HEK293 (cell line): ENCODE measurements at regions not wholly inside any gene's neighbourhood (a gene's known extent, or its start where the extent isn't known, plus 50 kb on each side); places are given as distances from the start of the nearest gene placed in this dataset.
A peak's percentile ranks its signal among the peaks of the same experiment; 100 is the strongest.

Experiments
- CTCF ChIA-PET: fragments of 350-600 bp; formaldehyde crosslinking; extraction: SDS; loops from one replicate; lab custom pipeline; 2021; ENCODE audit warnings: antibody characterized with exemption; lab: Yijun Ruan, JAX
- POLR2A ChIA-PET: fragments of 300-600 bp; formaldehyde crosslinking; extraction: SDS; loops from one replicate; lab custom pipeline; 2020; ENCODE audit warnings: antibody characterized with exemption, inconsistent platforms; lab: Yijun Ruan, JAX
- H3K27ac ChIP-seq: fragments of 200-500 bp; sonication (Bioruptor generic); 2 replicates; pipeline ENCODE4 v1.5.1; 2014; ENCODE audit warnings: low read depth, low read length, control low read depth, inconsistent platforms; ENCODE audit errors: extremely low read depth
- H3K36me3 ChIP-seq, 2 experiments: fragments of 200-500 bp in 1 of 2; sonication (Bioruptor generic) in 1 of 2; 1 replicate in 1 of 2; 2 replicates in 1 of 2; pipeline ENCODE4 v1.5.1; 2014 to 2017; ENCODE audit warnings: inconsistent platforms in 2 of 2, low read length in 2 of 2; ENCODE audit not compliant: control insufficient read depth in 2 of 2, insufficient read depth in 1 of 2
- H3K4me1 ChIP-seq: fragments of 200-500 bp; sonication (Bioruptor generic); 2 replicates; pipeline ENCODE4 v1.5.1; 2014; ENCODE audit warnings: mild to moderate bottlenecking, low read length, inconsistent platforms; ENCODE audit not compliant: control insufficient read depth, insufficient read depth
- H3K4me3 ChIP-seq: 2 replicates; pipeline ENCODE4 v1.5.1; 2011; ENCODE audit warnings: low read depth, mild to moderate bottlenecking, control low read depth, low read length, moderate library complexity
- H3K9me3 ChIP-seq: fragments of 200-500 bp; sonication (Bioruptor generic); 2 replicates; pipeline ENCODE4 v1.5.1; 2014; ENCODE audit warnings: low read depth, low read length, inconsistent platforms; ENCODE audit not compliant: control insufficient read depth, insufficient read depth
- KLF7 ChIP-seq: fragments of 450-650 bp; formaldehyde crosslinking; IDR thresholded peaks from 2 replicates; pipeline ENCODE4 v1.5.1; 2016; ENCODE audit warnings: missing biosample characterization, missing genetic modification characterization, borderline replicate concordance
- TCF7L2 ChIP-seq: IDR thresholded peaks from 2 replicates; pipeline ENCODE4 v1.6.1; 2011; ENCODE audit warnings: low read depth, mild to moderate bottlenecking, inconsistent platforms, low read length, moderate library complexity, borderline replicate concordance
- ZBTB20 ChIP-seq: fragments of 450-650 bp; formaldehyde crosslinking; IDR thresholded peaks from 2 replicates; pipeline ENCODE4 v1.5.1; 2016; ENCODE audit warnings: missing biosample characterization, missing genetic modification characterization
- ZIC2 ChIP-seq: fragments of 450-650 bp; formaldehyde crosslinking; IDR thresholded peaks from 2 replicates; pipeline ENCODE4 v1.5.1; 2016; ENCODE audit warnings: missing biosample characterization, missing genetic modification characterization
- ZNF184 ChIP-seq: fragments of 450-650 bp; IDR thresholded peaks from 2 replicates; pipeline ENCODE4 v1.5.1; 2018; ENCODE audit warnings: missing biosample characterization, mild to moderate bottlenecking, missing genetic modification characterization
- ZNF423 ChIP-seq: fragments of 450-650 bp; formaldehyde crosslinking; IDR thresholded peaks from 2 replicates; pipeline ENCODE4 v1.5.1; 2016; ENCODE audit warnings: missing biosample characterization, missing genetic modification characterization
- ZNF510 ChIP-seq: fragments of 450-650 bp; formaldehyde crosslinking; IDR thresholded peaks from 2 replicates; pipeline ENCODE4 v1.5.1; 2018; ENCODE audit warnings: mild to moderate bottlenecking, missing genetic modification characterization, missing biosample characterization; ENCODE audit not compliant: insufficient replicate concordance
- ZNF560 ChIP-seq: fragments of 450-650 bp; formaldehyde crosslinking; IDR thresholded peaks from 2 replicates; pipeline ENCODE4 v1.5.1; 2017; ENCODE audit warnings: missing biosample characterization, missing genetic modification characterization, borderline replicate concordance
- ZNF626 ChIP-seq: fragments of 450-650 bp; sonication (Bioruptor Pico); formaldehyde crosslinking; IDR thresholded peaks from 2 replicates; pipeline ENCODE4 v1.5.1; 2018; ENCODE audit warnings: missing biosample characterization, missing genetic modification characterization, inconsistent platforms
- ZNF747 ChIP-seq: fragments of 450-650 bp; formaldehyde crosslinking; IDR thresholded peaks from 2 replicates; pipeline ENCODE4 v1.5.1; 2016; ENCODE audit warnings: missing biosample characterization, missing genetic modification characterization
- TF ChIP-seq, protein P1 (sequence below): fragments of 450-650 bp; formaldehyde crosslinking; IDR thresholded peaks from 2 replicates; pipeline ENCODE4 v1.5.1; 2016; ENCODE audit warnings: missing biosample characterization, missing genetic modification characterization
- TF ChIP-seq, protein P2 (sequence below): fragments of 450-650 bp; formaldehyde crosslinking; IDR thresholded peaks from 2 replicates; pipeline ENCODE4 v1.5.1; 2016; ENCODE audit warnings: missing biosample characterization, missing genetic modification characterization
- TF ChIP-seq, protein P3 (sequence below): fragments of 450-650 bp; formaldehyde crosslinking; IDR thresholded peaks from 2 replicates; pipeline ENCODE4 v1.5.1; 2016; ENCODE audit warnings: missing biosample characterization, missing genetic modification characterization, borderline replicate concordance

DNA sequence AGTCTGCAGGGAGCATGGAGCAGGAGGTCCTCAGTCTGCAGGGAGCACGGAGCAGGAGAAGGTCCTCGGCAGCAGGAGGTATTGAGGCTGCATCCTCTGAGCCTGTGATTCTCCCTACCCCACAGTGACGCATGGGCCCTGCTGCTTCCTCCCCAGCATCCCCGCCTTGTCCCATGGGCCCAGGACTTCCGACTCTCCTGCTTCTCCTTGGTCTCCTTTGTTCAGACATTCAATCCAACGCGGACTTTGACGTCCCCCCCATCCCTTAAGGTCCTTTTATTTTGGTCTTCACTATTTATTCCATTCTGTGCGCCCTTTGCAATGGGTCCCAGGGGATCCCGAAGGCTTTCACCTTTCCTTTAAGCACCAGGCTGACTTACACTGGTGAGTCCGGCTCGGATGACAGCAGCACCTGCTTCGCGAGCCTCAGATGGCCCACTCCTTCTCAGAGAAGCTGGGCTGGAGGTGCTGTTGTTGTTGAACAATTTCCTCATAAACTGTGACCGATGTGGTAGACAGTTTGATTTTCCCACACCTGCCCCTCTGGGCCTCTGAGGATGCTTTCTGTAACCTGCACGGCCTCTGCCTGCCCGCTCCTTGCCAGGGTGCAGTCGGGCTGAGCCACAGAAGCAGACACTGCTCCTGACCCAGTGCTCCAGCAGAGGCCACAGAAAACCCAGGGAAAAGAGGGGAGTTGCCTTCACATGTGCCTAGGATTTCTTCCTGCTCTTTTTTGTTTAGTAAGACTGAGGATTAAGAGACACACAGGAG lies 407.2 kb upstream of the SHH start:
- ChIA-PET POLR2A (no interaction called here), CTCF (no interaction called here)
- H3K27ac ChIP-seq = no peak overlapping the region
- no peak overlapping the region for H3K4me3 ChIP-seq
- H3K9me3 ChIP-seq = no peaks in the 10 kb centered on the region
- H3K4me1 ChIP-seq = no peaks in the 10 kb centered on the region
- no peaks in the 10 kb centered on the region for H3K36me3 ChIP-seq
- TF ChIP-seq ZBTB20 (tag by site-specific recombination) (no peak), ZNF747 (tag by site-specific recombination) (no peak), KLF7 (no peak), ZNF423 (tag by site-specific recombination) (no peak), ZNF184 (no peak), TCF7L2 (no peak), ZNF626 (tag by site-specific recombination) (no peak), ZNF560 (tag by site-specific recombination) (no peak)
- TF ChIP-seq, protein P1, sequence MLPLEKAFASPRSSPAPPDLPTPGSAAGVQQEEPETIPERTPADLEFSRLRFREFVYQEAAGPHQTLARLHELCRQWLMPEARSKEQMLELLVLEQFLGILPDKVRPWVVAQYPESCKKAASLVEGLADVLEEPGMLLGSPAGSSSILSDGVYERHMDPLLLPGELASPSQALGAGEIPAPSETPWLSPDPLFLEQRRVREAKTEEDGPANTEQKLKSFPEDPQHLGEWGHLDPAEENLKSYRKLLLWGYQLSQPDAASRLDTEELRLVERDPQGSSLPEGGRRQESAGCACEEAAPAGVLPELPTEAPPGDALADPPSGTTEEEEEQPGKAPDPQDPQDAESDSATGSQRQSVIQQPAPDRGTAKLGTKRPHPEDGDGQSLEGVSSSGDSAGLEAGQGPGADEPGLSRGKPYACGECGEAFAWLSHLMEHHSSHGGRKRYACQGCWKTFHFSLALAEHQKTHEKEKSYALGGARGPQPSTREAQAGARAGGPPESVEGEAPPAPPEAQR (tag by site-specific recombination) = no peak
- TF ChIP-seq, protein P2, sequence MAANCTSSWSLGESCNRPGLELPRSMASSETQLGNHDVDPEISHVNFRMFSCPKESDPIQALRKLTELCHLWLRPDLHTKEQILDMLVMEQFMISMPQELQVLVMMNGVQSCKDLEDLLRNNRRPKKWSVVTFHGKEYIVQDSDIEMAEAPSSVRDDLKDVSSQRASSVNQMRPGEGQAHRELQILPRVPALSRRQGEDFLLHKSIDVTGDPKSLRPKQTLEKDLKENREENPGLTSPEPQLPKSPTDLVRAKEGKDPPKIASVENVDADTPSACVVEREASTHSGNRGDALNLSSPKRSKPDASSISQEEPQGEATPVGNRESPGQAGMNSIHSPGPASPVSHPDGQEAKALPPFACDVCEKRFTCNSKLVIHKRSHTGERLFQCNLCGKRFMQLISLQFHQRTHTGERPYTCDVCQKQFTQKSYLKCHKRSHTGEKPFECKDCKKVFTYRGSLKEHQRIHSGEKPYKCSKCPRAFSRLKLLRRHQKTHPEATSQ (tag by site-specific recombination) = no peak
- TF ChIP-seq, protein P3, sequence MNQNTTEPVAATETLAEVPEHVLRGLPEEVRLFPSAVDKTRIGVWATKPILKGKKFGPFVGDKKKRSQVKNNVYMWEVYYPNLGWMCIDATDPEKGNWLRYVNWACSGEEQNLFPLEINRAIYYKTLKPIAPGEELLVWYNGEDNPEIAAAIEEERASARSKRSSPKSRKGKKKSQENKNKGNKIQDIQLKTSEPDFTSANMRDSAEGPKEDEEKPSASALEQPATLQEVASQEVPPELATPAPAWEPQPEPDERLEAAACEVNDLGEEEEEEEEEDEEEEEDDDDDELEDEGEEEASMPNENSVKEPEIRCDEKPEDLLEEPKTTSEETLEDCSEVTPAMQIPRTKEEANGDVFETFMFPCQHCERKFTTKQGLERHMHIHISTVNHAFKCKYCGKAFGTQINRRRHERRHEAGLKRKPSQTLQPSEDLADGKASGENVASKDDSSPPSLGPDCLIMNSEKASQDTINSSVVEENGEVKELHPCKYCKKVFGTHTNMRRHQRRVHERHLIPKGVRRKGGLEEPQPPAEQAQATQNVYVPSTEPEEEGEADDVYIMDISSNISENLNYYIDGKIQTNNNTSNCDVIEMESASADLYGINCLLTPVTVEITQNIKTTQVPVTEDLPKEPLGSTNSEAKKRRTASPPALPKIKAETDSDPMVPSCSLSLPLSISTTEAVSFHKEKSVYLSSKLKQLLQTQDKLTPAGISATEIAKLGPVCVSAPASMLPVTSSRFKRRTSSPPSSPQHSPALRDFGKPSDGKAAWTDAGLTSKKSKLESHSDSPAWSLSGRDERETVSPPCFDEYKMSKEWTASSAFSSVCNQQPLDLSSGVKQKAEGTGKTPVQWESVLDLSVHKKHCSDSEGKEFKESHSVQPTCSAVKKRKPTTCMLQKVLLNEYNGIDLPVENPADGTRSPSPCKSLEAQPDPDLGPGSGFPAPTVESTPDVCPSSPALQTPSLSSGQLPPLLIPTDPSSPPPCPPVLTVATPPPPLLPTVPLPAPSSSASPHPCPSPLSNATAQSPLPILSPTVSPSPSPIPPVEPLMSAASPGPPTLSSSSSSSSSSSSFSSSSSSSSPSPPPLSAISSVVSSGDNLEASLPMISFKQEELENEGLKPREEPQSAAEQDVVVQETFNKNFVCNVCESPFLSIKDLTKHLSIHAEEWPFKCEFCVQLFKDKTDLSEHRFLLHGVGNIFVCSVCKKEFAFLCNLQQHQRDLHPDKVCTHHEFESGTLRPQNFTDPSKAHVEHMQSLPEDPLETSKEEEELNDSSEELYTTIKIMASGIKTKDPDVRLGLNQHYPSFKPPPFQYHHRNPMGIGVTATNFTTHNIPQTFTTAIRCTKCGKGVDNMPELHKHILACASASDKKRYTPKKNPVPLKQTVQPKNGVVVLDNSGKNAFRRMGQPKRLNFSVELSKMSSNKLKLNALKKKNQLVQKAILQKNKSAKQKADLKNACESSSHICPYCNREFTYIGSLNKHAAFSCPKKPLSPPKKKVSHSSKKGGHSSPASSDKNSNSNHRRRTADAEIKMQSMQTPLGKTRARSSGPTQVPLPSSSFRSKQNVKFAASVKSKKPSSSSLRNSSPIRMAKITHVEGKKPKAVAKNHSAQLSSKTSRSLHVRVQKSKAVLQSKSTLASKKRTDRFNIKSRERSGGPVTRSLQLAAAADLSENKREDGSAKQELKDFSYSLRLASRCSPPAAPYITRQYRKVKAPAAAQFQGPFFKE = no peak

DNA sequence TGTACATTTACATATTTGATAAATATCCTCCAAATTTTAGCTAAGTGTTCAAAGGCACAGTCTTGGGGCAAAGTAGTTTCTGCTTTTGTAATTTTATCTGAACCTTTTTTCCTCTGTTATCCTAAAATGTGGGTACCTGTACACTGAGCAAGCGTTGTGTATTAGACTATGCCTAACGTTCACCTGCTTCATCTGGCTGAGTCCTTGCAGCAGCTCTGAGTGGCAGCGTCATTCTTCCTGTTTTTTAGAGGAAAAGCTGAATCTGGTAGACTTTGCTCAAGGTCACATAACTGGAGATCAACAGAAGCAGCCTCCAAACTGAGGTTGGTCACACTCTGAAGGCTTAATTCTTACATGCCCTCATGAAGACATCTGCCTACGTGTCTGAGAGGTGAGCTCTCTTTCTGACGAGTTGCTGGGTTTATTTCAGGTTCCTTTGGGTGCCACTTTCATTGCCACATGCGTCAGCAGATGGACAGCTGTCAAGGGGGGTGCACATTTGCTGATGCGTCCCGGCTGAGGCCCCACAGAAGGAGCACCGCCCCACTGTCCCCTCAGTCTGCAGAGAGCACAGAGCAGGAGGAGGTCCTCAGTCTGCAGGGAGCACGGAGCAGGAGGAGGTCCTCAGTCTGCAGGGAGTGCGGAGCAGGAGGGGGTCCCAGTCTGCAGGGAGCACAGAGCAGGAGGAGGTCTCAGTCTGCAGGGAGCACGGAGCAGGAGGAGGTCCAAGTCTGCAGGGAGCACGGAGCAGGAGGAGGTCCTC lies 406.5 kb upstream of the SHH start:
- Histone ChIP-seq H3K9me3 (no peaks in the 10 kb centered on the region), H3K27ac (no peak overlapping the region)
- peak; percentile 79 for TF ChIP-seq ZIC2 (tag by site-specific recombination)
- TF ChIP-seq ZNF510 (tag by site-specific recombination) = no peak
- TF ChIP-seq, all 188 proteins: peak for 1
- no peak overlapping the region for H3K4me3 ChIP-seq
- no peaks in the 10 kb centered on the region for H3K36me3 ChIP-seq
- H3K4me1 ChIP-seq = no peaks in the 10 kb centered on the region
- POLR2A ChIA-PET = no interaction called here
- CTCF ChIA-PET = no interaction called here
